IMR-90 (cell line): ENCODE measurements at regions not wholly inside any gene's neighbourhood (a gene's known extent, or its start where the extent isn't known, plus 50 kb on each side); places are given as distances from the start of the nearest gene placed in this dataset.

ENCODE experiments used
- CEBPB ChIP-seq: IDR thresholded peaks from 2 replicates; pipeline ENCODE4 v1.6.1; 2012; ENCODE audit warnings: low read depth, low read length, improper control_type of control experiment
- MAZ ChIP-seq: IDR thresholded peaks from 2 replicates; pipeline ENCODE4 v1.6.1; 2012; ENCODE audit warnings: low read depth, mild to moderate bottlenecking, low read length, improper control_type of control experiment, moderate library complexity, borderline replicate concordance
- MXI1 ChIP-seq: IDR thresholded peaks from 2 replicates; pipeline ENCODE4 v1.6.1; 2012; ENCODE audit warnings: low read depth, mild to moderate bottlenecking, low read length, moderate library complexity, borderline replicate concordance
- POLR2A ChIP-seq: IDR thresholded peaks from 2 replicates; pipeline ENCODE4 v1.6.1; 2012; ENCODE audit warnings: mild to moderate bottlenecking, low read depth, low read length
- RAD21 ChIP-seq: IDR thresholded peaks from 2 replicates; pipeline ENCODE4 v1.6.1; 2012; ENCODE audit warnings: low read length, improper control_type of control experiment
- RFX5 ChIP-seq: IDR thresholded peaks from 2 replicates; pipeline ENCODE4 v1.8.0; 2012; ENCODE audit warnings: low read depth, mild to moderate bottlenecking, low read length, moderate library complexity
- SMC3 ChIP-seq: fragments of 150-350 bp; IDR thresholded peaks from 2 replicates; pipeline ENCODE4 v1.6.1; 2016; ENCODE audit warnings: low read depth, mild to moderate bottlenecking, antibody characterized with exemption, low read length, moderate library complexity
- TF ChIP-seq, protein P1 (sequence below): conservative IDR thresholded peaks from 2 replicates; pipeline ENCODE4 v1.5.1; 2012; ENCODE audit warnings: mild to moderate bottlenecking, low read depth, low read length, improper control_type of control experiment
- TF ChIP-seq, protein P2 (sequence below): fragments of 150-350 bp; IDR thresholded peaks from 2 replicates; pipeline ENCODE4 v1.6.1; 2016; ENCODE audit warnings: low read depth, mild to moderate bottlenecking, low read length, moderate library complexity, borderline replicate concordance

DNA sequence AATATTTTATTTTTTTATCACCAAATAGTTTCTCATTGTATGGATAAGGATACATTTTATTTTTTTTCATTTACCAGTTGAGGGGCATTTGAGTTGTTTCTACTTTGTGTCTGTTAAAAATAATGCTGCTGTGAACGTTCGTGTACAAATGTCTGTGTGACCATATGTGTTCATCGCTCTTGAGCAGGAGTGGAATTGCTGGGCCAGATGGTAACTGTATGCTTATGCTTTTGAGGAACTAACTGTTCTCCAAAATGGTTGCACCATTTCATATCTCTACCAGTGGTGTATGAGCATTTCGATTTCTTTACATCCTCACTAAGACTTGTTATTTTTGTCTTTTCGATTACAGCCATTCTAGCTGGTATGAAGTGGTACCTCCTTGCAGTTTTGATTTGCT is 212.5 kb upstream of the N4BP1 start:
- TF ChIP-seq, protein P1, sequence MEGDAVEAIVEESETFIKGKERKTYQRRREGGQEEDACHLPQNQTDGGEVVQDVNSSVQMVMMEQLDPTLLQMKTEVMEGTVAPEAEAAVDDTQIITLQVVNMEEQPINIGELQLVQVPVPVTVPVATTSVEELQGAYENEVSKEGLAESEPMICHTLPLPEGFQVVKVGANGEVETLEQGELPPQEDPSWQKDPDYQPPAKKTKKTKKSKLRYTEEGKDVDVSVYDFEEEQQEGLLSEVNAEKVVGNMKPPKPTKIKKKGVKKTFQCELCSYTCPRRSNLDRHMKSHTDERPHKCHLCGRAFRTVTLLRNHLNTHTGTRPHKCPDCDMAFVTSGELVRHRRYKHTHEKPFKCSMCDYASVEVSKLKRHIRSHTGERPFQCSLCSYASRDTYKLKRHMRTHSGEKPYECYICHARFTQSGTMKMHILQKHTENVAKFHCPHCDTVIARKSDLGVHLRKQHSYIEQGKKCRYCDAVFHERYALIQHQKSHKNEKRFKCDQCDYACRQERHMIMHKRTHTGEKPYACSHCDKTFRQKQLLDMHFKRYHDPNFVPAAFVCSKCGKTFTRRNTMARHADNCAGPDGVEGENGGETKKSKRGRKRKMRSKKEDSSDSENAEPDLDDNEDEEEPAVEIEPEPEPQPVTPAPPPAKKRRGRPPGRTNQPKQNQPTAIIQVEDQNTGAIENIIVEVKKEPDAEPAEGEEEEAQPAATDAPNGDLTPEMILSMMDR: no peak
- TF ChIP-seq SMC3 (no peak), MAZ (no peak), POLR2A (no peak), RFX5 (no peak), MXI1 (no peak), CEBPB (no peak), RAD21 (no peak)
- TF ChIP-seq, protein P2, sequence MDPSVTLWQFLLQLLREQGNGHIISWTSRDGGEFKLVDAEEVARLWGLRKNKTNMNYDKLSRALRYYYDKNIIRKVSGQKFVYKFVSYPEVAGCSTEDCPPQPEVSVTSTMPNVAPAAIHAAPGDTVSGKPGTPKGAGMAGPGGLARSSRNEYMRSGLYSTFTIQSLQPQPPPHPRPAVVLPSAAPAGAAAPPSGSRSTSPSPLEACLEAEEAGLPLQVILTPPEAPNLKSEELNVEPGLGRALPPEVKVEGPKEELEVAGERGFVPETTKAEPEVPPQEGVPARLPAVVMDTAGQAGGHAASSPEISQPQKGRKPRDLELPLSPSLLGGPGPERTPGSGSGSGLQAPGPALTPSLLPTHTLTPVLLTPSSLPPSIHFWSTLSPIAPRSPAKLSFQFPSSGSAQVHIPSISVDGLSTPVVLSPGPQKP: no peak
